ENCODE measurements at regions not wholly inside any gene's neighbourhood (a gene's known extent, or its start where the extent isn't known, plus 50 kb on each side); places are given as distances from the start of the nearest gene placed in this dataset.

- Histone ChIP-seq H3K36me3 (ENCODE audit: control insufficient read depth in 2 of 2, insufficient read depth in 1 of 2, low read length in 2 of 2) (no peaks in the 10 kb centered on the region), H3K4me3 (ENCODE audit: low read depth, low read length) (no peak overlapping the region), H3K27ac (ENCODE audit: extremely low read depth, low read depth, low read length) (no peak overlapping the region), H3K9me3 (ENCODE audit: control insufficient read depth, insufficient read depth, low read depth, low read length) (no peaks in the 10 kb centered on the region), H3K4me1 (ENCODE audit: control insufficient read depth, insufficient read depth, low read length) (no peaks in the 10 kb centered on the region)
- ChIA-PET POLR2A (no interaction called here), CTCF (no interaction called here)
- TF ChIP-seq ZNF24 (tag by site-specific recombination; IDR thresholded peaks at IDR 0.05) (no peak), ZNF23 (tag by site-specific recombination; IDR thresholded peaks at IDR 0.05; ENCODE audit: borderline replicate concordance) (no peak), ZNF223 (tag by site-specific recombination; IDR thresholded peaks at IDR 0.05) (no peak), ZSCAN23 (tag by site-specific recombination; IDR thresholded peaks at IDR 0.05) (no peak)
- TF ChIP-seq, protein P1, sequence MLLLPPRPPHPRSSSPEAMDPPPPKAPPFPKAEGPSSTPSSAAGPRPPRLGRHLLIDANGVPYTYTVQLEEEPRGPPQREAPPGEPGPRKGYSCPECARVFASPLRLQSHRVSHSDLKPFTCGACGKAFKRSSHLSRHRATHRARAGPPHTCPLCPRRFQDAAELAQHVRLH (tag by site-specific recombination; IDR thresholded peaks at IDR 0.05) = no peak
These were observed 809.4 kb upstream of the MIR17HG start for GRCh38 chr13:90538063-90538462.

DNA sequence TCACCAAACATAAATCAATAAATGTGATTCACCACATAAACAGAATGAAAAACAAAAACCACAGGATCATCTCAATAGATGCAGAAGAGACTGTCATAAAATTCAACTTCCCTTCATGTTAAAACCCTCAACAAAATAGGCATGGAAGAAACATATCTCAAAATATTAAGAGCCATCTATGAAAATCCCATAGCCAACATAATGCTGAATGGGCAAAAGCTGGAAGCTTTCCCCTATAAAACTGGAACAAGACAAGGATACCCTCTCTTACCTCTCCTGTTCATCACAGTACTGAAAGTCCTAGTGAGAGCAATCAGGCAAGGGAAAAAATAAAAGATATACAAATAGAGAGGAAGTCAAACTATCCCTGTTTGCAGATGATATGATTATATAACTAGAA is 806.1 kb upstream of the MIR17HG start:
- TF ChIP-seq ZNF341 (tag by site-specific recombination; IDR thresholded peaks at IDR 0.05; ENCODE audit: low read depth) = no peak
- no peak for TF ChIP-seq ZFP69B (tag by site-specific recombination; IDR thresholded peaks at IDR 0.05)
- TF ChIP-seq ZNF768 (tag by site-specific recombination; IDR thresholded peaks at IDR 0.05) = no peak
- no peak for TF ChIP-seq ZFP3 (tag by site-specific recombination; IDR thresholded peaks at IDR 0.05; ENCODE audit: low read depth)
- no peak for TF ChIP-seq ZNF76 (tag by site-specific recombination; IDR thresholded peaks at IDR 0.05; ENCODE audit: borderline replicate concordance, low read depth)
- TF ChIP-seq, protein P2, sequence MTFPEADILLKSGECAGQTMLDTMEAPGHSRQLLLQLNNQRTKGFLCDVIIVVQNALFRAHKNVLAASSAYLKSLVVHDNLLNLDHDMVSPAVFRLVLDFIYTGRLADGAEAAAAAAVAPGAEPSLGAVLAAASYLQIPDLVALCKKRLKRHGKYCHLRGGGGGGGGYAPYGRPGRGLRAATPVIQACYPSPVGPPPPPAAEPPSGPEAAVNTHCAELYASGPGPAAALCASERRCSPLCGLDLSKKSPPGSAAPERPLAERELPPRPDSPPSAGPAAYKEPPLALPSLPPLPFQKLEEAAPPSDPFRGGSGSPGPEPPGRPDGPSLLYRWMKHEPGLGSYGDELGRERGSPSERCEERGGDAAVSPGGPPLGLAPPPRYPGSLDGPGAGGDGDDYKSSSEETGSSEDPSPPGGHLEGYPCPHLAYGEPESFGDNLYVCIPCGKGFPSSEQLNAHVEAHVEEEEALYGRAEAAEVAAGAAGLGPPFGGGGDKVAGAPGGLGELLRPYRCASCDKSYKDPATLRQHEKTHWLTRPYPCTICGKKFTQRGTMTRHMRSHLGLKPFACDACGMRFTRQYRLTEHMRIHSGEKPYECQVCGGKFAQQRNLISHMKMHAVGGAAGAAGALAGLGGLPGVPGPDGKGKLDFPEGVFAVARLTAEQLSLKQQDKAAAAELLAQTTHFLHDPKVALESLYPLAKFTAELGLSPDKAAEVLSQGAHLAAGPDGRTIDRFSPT (tag by site-specific recombination; IDR thresholded peaks at IDR 0.05) = no peak
- no peak for TF ChIP-seq ZEB2 (tag by site-specific recombination; IDR thresholded peaks at IDR 0.05)
- TF ChIP-seq SCRT2 (tag by site-specific recombination; IDR thresholded peaks at IDR 0.05) = no peak
- no peak for TF ChIP-seq OSR2 (tag by site-specific recombination; IDR thresholded peaks at IDR 0.05)
- no peak for TF ChIP-seq TCF7L2 (IDR thresholded peaks at IDR 0.05; ENCODE audit: borderline replicate concordance, low read depth, low read length)
- no peak for TF ChIP-seq ZNF785 (tag by site-specific recombination; IDR thresholded peaks at IDR 0.05)
- TF ChIP-seq ZNF366 (tag by site-specific recombination; conservative IDR thresholded peaks at IDR 0.05) = no peak
- TF ChIP-seq ZNF701 (tag by site-specific recombination; IDR thresholded peaks at IDR 0.05) = no peak
- TF ChIP-seq ZNF645 (tag by site-specific recombination; IDR thresholded peaks at IDR 0.05) = no peak
- TF ChIP-seq ZIC2 (tag by site-specific recombination; IDR thresholded peaks at IDR 0.05) = no peak
- no peak for TF ChIP-seq ZNF23 (tag by site-specific recombination; IDR thresholded peaks at IDR 0.05; ENCODE audit: borderline replicate concordance)
- no peak overlapping the region for H3K4me3 ChIP-seq (ENCODE audit: low read depth, low read length)
- CTCF ChIA-PET = no interaction called here
- H3K36me3 ChIP-seq (ENCODE audit: control insufficient read depth in 2 of 2, insufficient read depth in 1 of 2, low read length in 2 of 2) = no peaks in the 10 kb centered on the region
- no peaks in the 10 kb centered on the region for H3K9me3 ChIP-seq (ENCODE audit: control insufficient read depth, insufficient read depth, low read depth, low read length)
- no peak overlapping the region for H3K27ac ChIP-seq (ENCODE audit: extremely low read depth, low read depth, low read length)
- no peaks in the 10 kb centered on the region for H3K4me1 ChIP-seq (ENCODE audit: control insufficient read depth, insufficient read depth, low read length)
- POLR2A ChIA-PET = no interaction called here

DNA sequence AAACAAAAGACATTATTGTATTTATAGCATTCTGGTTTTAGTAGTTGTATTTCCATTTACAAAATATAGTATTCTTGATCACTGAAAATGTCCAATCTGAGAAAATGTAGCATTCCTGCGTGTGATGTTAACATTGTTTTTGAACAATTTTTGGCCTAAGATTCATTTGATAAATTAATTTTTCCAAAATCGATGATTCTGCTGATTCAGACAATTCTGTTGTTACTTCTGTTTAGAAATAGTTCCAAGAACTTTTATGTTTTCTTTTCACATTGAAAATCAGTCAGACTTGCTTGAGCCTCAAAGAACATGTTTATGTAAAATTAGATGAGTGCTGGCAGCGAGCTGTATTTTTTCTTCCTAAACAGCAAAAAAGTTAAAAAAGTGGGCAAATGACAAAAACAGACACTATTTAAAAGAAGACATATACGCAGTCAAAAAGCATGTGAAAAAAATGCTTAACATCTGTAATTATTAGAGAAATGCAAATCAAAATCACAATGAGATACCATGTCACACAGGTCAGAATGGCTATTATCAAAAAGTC is 804.5 kb upstream of the MIR17HG start:
- H3K9me3 ChIP-seq (ENCODE audit: control insufficient read depth, insufficient read depth, low read depth, low read length) = no peaks in the 10 kb centered on the region
- POLR2A ChIA-PET = no interaction called here
- no peak overlapping the region for H3K27ac ChIP-seq (ENCODE audit: extremely low read depth, low read depth, low read length)
- TF ChIP-seq HOXD13 (CRISPR knock-in tag; IDR thresholded peaks at IDR 0.05; ENCODE audit: borderline replicate concordance) (no peak), ZNF555 (tag by site-specific recombination; conservative IDR thresholded peaks at IDR 0.05) (no peak), ZNF701 (tag by site-specific recombination; IDR thresholded peaks at IDR 0.05) (no peak), ZNF777 (tag by site-specific recombination; IDR thresholded peaks at IDR 0.05; ENCODE audit: borderline replicate concordance) (no peak), ZNF169 (tag by site-specific recombination; IDR thresholded peaks at IDR 0.05) (no peak), ZNF629 (tag by site-specific recombination; IDR thresholded peaks at IDR 0.05) (no peak)
- CTCF ChIA-PET = no interaction called here
- H3K4me3 ChIP-seq (ENCODE audit: low read depth, low read length) = no peak overlapping the region
- H3K36me3 ChIP-seq (ENCODE audit: control insufficient read depth in 2 of 2, insufficient read depth in 1 of 2, low read length in 2 of 2) = no peaks in the 10 kb centered on the region
- no peaks in the 10 kb centered on the region for H3K4me1 ChIP-seq (ENCODE audit: control insufficient read depth, insufficient read depth, low read length)

All from HEK293 (cell line).